NCI-H774 (cell line): ENCODE measurements at regions not wholly inside any gene's neighbourhood (a gene's known extent, or its start where the extent isn't known, plus 50 kb on each side); places are given as distances from the start of the nearest gene placed in this dataset.

Experiments
- DNase-seq: peaks from one replicate; lab custom pipeline; 2025; lab: John Stamatoyannopoulos, UW

DNA sequence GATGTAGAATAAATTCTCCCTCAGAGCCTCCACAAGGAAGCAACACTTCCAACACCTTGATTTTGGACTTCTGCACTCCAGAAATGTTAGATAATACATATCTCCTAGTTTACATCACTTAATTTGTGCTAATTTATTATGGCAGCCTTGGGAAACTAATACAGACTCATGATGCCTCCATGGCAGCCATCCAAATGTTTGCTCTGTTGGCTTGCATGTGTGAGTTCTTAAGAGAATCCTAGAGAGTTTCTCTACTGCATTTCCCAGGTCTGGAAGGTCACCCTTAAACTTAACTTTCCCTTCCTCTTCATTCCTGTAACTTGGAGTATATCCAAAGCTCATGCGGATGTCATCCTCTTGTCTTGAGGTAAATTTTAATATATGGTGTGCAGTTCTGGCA, 956.1 kb downstream of the ADGRL3 start:
- no peak for DNase-seq

DNA sequence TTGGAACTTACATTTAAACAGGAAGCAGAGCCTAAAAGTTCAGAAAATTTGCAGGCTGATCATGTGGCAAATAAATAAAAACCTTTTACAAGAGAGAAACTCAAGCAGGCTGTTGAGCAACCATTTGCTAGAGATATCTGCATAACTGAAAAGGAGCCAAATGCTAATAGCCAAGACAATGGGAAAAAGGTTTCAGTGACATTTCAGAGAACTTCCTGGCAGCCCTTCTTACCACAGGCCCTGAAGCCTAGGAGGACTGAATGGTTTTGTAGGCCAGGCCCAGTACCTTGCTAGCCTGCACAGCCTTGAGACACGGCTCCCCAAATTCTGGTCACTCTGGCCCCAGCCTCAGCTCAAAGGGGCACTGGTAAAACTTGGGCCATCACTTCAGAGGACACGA, 945.1 kb downstream of the ADGRL3 start:
- DNase-seq: no peak

DNA sequence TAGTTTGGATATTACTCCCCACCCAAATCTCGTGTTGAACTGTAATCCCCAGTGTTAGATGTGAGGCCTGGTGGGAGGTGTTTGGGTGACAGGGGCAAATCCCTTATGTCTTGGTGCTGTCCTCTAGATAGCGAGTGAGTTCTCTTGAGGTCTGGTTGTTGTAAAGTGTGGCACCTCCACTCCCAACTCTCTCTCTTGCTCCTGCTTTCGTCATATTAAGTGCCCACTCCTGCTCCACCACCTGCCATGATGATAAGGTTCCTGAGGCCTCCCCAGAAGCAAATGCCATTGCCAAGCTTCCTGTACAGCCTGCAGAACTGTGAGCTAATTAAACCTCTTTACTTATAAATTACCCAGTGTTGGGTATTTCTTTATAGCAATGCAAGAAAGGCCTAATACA, 944.3 kb downstream of the ADGRL3 start:
- no peak for DNase-seq

GRCh38 chr4:62135565-62136156, 935.5 kb downstream of the ADGRL3 start:
- DNase-seq: no peak

GRCh38 chr4:62133977-62134376, 933.9 kb downstream of the ADGRL3 start:
- DNase-seq: no peak

- DNase-seq: no peak
Measured at GRCh38 chr4:62133101-62133897, 933.2 kb downstream of the ADGRL3 start.

DNA sequence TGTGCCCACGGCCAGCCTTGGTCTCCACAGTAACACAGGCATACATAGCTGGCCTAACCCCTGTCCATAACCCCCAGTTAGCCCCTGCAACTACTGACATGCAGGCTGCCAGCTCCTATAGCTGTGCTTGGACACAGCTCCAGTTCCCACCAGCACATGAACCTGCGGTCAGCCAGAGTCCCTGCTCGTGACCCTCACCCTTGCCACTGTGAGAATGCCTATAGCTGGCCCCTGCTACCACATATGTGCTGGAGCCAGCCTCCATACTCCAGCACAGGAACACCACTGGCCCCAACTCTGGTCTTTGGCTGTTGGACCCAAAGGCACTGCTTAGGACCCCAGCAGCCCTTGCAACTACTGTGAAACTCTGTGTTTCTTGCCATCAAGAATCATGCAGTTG, 930.9 kb downstream of the ADGRL3 start:
- no peak for DNase-seq

DNA sequence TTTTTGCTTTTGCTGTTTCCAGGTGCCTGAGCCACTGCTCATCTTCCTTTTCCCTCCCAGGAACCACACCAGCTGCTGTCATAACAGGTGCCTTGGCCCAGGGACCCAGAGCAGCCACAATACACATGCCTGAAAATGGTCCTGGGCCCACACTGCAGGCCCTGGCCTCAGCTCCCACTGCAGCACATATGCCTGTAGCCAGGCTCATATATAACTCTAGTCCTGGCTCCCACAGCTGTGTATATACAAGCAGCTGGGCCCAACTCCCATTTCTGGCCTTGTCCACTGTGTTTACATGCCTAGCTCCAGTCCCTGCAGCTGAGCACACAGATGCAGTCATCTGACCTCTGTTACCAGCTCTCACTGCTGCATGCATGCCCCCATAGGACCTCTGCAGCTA, 930.5 kb downstream of the ADGRL3 start:
- DNase-seq: peak; percentile 76

DNA sequence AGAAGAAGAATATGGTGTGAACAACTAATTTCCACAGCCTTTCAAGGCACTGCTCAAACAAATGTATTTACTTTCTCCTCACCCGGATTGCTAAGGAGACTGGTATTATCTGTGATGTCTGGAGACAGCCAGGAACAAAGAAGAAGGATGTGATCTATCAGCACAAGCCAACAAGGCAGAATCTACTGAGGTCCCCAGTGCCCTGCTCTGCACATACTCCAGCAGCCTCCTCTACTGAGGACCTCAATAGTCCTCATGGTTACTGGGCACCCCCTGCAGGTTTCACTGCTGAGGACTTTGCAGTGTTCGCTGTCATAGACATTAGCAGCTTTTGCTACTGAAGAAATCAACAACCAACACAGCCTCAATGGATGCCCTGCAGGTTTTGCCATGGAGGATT, 930.1 kb downstream of the ADGRL3 start:
- DNase-seq: no peak
